HEK293T (cell line): ENCODE measurements at regions not wholly inside any gene's neighbourhood (a gene's known extent, or its start where the extent isn't known, plus 50 kb on each side); places are given as distances from the start of the nearest gene placed in this dataset.

Experiments
- CTCF ChIA-PET: fragments of 350-600 bp; formaldehyde crosslinking; extraction: SDS; loops from one replicate; lab custom pipeline; 2021; ENCODE audit warnings: antibody characterized with exemption, inconsistent platforms; lab: Yijun Ruan, JAX
- POLR2A ChIA-PET: fragments of 350-600 bp; formaldehyde crosslinking; extraction: SDS; loops from one replicate; lab custom pipeline; 2020; ENCODE audit warnings: antibody characterized with exemption, inconsistent platforms; lab: Yijun Ruan, JAX
- DNase-seq: peaks from one replicate; pipeline ENCODE4 v3.0.0; 2012; ENCODE audit warnings: mixed read lengths; ENCODE audit errors: extremely low spot score
- ARNT ChIP-seq: fragments of 450-650 bp; IDR thresholded peaks from 2 replicates; pipeline ENCODE4 v1.6.1; 2017; ENCODE audit warnings: mild to moderate bottlenecking
- BHLHE40 ChIP-seq: fragments of 450-650 bp; IDR thresholded peaks from 2 replicates; pipeline ENCODE4 v1.6.1; 2016; ENCODE audit warnings: mild to moderate bottlenecking, moderate library complexity, borderline replicate concordance
- CTBP1 ChIP-seq: fragments of 450-650 bp; IDR thresholded peaks from 2 replicates; pipeline ENCODE4 v1.6.1; 2016; ENCODE audit warnings: borderline replicate concordance
- ELF4 ChIP-seq: fragments of 450-650 bp; IDR thresholded peaks from 2 replicates; pipeline ENCODE4 v1.6.1; 2017; ENCODE audit warnings: antibody characterized with exemption
- FOXA1 ChIP-seq: fragments of 450-650 bp; IDR thresholded peaks from 2 replicates; pipeline ENCODE4 v1.6.1; 2016; ENCODE audit warnings: mild to moderate bottlenecking
- FOXK2 ChIP-seq: fragments of 450-650 bp; IDR thresholded peaks from 2 replicates; pipeline ENCODE4 v1.6.1; 2016; ENCODE audit warnings: mild to moderate bottlenecking
- FOXM1 ChIP-seq: fragments of 450-650 bp; IDR thresholded peaks from 2 replicates; pipeline ENCODE4 v1.6.1; 2017; ENCODE audit warnings: mild to moderate bottlenecking, borderline replicate concordance
- HDGF ChIP-seq: fragments of 450-650 bp; IDR thresholded peaks from 2 replicates; pipeline ENCODE4 v1.6.1; 2017; ENCODE audit warnings: antibody characterized with exemption, borderline replicate concordance
- L3MBTL2 ChIP-seq: fragments of 450-650 bp; conservative IDR thresholded peaks from 2 replicates; pipeline ENCODE4 v1.6.1; 2016; ENCODE audit warnings: mild to moderate bottlenecking
- LEF1 ChIP-seq: fragments of 450-650 bp; IDR thresholded peaks from 2 replicates; pipeline ENCODE4 v1.6.1; 2017; ENCODE audit warnings: mild to moderate bottlenecking, borderline replicate concordance
- NFRKB ChIP-seq: fragments of 450-650 bp; IDR thresholded peaks from 2 replicates; pipeline ENCODE4 v1.6.1; 2016; ENCODE audit warnings: mild to moderate bottlenecking, moderate library complexity
- PKNOX1 ChIP-seq: fragments of 450-650 bp; IDR thresholded peaks from 2 replicates; pipeline ENCODE4 v1.6.1; 2016
- SP1 ChIP-seq: fragments of 450-650 bp; IDR thresholded peaks from 2 replicates; pipeline ENCODE4 v1.6.1; 2017
- SUZ12 ChIP-seq: fragments of 450-650 bp; IDR thresholded peaks from 2 replicates; pipeline ENCODE4 v1.6.1; 2016; ENCODE audit warnings: mild to moderate bottlenecking
- TARDBP ChIP-seq: fragments of 450-650 bp; IDR thresholded peaks from 2 replicates; pipeline ENCODE4 v1.6.1; 2016
- ZNF384 ChIP-seq: fragments of 450-650 bp; IDR thresholded peaks from 2 replicates; pipeline ENCODE4 v1.6.1; 2016

GRCh38 chr12:114136631-114137030, 170.5 kb upstream of the RBM19 start:
- CTCF ChIA-PET: no interaction called here
- POLR2A ChIA-PET: no interaction called here
- TF ChIP-seq LEF1 (no peak), ELF4 (no peak), FOXK2 (no peak)
- DNase-seq: no peak

GRCh38 chr12:114134922-114135321, 168.8 kb upstream of the RBM19 start:
- DNase-seq: no peak
- TF ChIP-seq SP1: no peak
- no peak for TF ChIP-seq LEF1
- TF ChIP-seq FOXA1: no peak
- no peak for TF ChIP-seq FOXM1
- TF ChIP-seq PKNOX1: no peak
- TF ChIP-seq ZNF384: no peak
- TF ChIP-seq SUZ12: no peak
- TF ChIP-seq ARNT: no peak
- TF ChIP-seq HDGF: no peak
- TF ChIP-seq L3MBTL2: no peak
- no peak for TF ChIP-seq BHLHE40
- TF ChIP-seq FOXK2: no peak
- ChIA-PET CTCF (no interaction called here), POLR2A (interaction anchor here (0.9 kb wide), 1 partner anchor 9 kb away, joined by 3 read pairs; no protein-coding TSS in a partner anchor)

GRCh38 chr12:114131824-114132223, 165.7 kb upstream of the RBM19 start:
- ChIA-PET CTCF (no interaction called here), POLR2A (no interaction called here)
- TF ChIP-seq SP1 (no peak), ELF4 (no peak), FOXK2 (no peak)
- no peak for DNase-seq

- CTCF ChIA-PET: interaction anchor here (0.7 kb wide), 1 partner anchor 68 kb away, joined by 3 read pairs; no protein-coding TSS in a partner anchor
- POLR2A ChIA-PET: no interaction called here
- TF ChIP-seq HDGF (no peak), FOXK2 (no peak), FOXM1 (no peak), BHLHE40 (no peak), ZNF384 (no peak), ELF4 (no peak), ARNT (no peak), NFRKB (no peak), L3MBTL2 (no peak), LEF1 (no peak), TARDBP (no peak), FOXA1 (no peak), PKNOX1 (no peak), SP1 (no peak), SUZ12 (no peak), CTBP1 (no peak)
- DNase-seq: no peak
Measured at GRCh38 chr12:114123108-114123507, 157.0 kb upstream of the RBM19 start.

- TF ChIP-seq TARDBP (no peak), FOXM1 (no peak), NFRKB (no peak), SUZ12 (no peak), ZNF384 (no peak), ELF4 (no peak), FOXK2 (no peak), FOXA1 (no peak), BHLHE40 (no peak), PKNOX1 (no peak), CTBP1 (no peak), HDGF (no peak), L3MBTL2 (no peak), ARNT (no peak)
- ChIA-PET POLR2A (no interaction called here), CTCF (no interaction called here)
- no peak for DNase-seq
Measured at GRCh38 chr12:114122016-114122415, 155.9 kb upstream of the RBM19 start.

GRCh38 chr12:114119316-114119715, 153.2 kb upstream of the RBM19 start:
- no peak for TF ChIP-seq FOXK2
- no peak for TF ChIP-seq ZNF384
- no peak for TF ChIP-seq PKNOX1
- TF ChIP-seq SP1: no peak
- TF ChIP-seq BHLHE40: no peak
- no peak for TF ChIP-seq FOXM1
- no peak for TF ChIP-seq ARNT
- no peak for TF ChIP-seq HDGF
- no peak for TF ChIP-seq LEF1
- TF ChIP-seq NFRKB: no peak
- TF ChIP-seq L3MBTL2: no peak
- no peak for TF ChIP-seq CTBP1
- no peak for TF ChIP-seq TARDBP
- TF ChIP-seq FOXA1: no peak
- POLR2A ChIA-PET: no interaction called here
- CTCF ChIA-PET: no interaction called here
- DNase-seq: no peak
